ENCODE measurements at regions not wholly inside any gene's neighbourhood (a gene's known extent, or its start where the extent isn't known, plus 50 kb on each side); places are given as distances from the start of the nearest gene placed in this dataset.

GRCh38 chr6:33862536-33862935 is 58.7 kb upstream of the MLN start:
- no peak for DNase-seq

GRCh38 chr6:33861722-33862121 is 57.9 kb upstream of the MLN start:
- no peak for DNase-seq

- DNase-seq: peak; percentile 17
Observed at GRCh38 chr6:33860706-33861474, 57.1 kb upstream of the MLN start.

DNA sequence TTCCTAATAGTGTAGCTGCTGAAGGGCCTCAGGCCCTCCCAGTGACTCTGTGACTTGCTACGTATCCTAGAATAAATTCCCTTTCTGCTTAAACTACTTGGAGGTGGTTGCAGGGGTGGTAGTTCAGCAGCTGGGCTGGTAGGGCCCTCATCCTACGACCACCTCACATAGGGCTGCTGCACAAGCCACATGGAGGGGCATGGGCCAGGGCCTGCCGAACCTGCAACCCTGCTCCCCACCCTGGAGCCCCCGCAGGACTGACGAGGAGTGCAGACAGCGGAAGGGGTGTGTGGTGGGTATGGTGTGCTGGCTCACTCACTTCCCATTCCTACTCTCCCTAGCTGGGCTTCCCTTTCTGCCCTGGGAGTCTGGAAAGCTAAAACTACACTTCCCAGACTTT is 56.2 kb upstream of the MLN start:
- DNase-seq: no peak

GRCh38 chr6:33858804-33859505 is 55.2 kb upstream of the MLN start:
- no peak for DNase-seq

GRCh38 chr6:33857932-33858475 is 54.2 kb upstream of the MLN start:
- DNase-seq: no peak

GRCh38 chr6:33857093-33857931 is 53.5 kb upstream of the MLN start:
- DNase-seq: no peak

GRCh38 chr6:33856655-33857054 is 52.9 kb upstream of the MLN start:
- DNase-seq: peak; percentile 78

DNA sequence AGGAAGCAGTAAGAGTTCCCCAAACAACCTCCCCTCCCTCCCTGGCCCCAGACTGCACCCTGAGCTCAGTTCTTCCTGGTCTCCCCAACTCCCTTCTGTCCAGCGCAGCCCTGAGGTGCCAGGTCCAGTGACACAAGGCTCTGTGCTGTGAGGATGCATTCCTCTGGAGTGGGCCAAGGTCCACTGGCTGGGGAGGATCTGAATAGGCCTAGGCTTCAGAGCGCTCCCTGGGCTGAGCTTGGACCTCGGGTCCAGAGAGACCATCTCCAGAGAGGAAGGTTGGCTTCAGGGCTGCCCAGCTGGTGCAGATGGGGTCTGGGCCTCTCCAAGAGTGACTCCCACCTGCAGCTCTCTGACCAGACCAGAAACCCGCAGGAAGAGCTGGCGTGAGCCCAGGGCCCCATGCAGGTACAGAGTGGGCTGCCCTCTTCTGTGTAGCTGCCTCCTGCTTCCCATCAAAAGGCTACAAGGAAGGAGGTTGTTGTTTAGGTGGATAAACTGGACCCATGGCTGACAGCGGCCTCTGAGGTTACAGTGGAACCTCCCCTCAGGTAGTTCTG is 52.3 kb upstream of the MLN start:
- DNase-seq: no peak

DNA sequence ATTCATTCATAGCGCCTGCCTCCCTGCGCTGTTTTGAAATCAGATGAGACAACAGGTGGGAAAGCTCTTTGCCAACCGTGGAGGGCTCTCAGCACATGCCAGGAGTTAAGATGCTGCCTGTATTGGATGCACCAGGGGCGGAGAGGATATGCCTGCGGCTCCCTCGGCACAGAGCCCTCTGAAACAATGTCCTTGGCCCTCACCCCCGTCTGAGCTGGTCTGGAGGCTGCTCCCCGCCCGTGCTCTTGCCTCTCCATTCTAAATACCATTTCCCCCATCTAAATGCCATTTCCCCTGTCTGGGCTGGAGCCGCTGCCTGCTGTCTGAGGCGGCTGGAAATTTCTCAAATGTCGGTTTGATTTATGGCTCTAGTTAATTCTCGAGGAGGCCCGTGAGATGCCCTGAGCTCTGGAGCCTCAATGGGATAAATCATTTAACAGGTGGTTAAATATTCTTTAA is 50.8 kb upstream of the MLN start:
- DNase-seq: no peak

DNA sequence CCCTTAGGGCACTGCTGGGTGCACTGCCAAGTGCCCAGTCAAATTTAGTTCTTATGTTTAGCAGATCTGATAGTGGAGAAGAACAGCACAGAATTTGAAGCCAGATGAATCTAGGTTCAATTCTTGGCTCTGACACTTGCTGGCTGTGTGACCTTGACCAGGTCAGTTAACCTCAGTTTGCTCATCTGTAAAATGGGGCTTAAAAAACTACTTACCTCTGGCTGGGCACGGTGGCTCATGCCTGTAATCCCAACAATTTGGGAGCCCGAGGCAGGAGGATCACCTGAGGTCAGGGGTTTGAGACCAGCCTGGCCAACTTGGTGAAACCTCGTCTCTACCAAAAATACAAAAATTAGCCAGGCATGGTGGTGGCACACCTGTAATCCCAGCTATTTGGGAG is 49.9 kb upstream of the MLN start:
- no peak for DNase-seq
